GM03348 (cell line): ENCODE measurements at regions not wholly inside any gene's neighbourhood (a gene's known extent, or its start where the extent isn't known, plus 50 kb on each side); places are given as distances from the start of the nearest gene placed in this dataset.
"Not testable (repeated sequence)": the region's sequence is repeated elsewhere in the genome, so short reads cannot be mapped to it uniquely, and the experiment has no call there.

ENCODE experiments used
- DNase-seq: peaks from one replicate; pipeline ENCODE4 v3.0.0; 2012; ENCODE audit warnings: low spot score

GRCh38 chr5:52015760-52016159 is 632.5 kb downstream of the ISL1 start:
- DNase-seq: no peak

- no peak for DNase-seq
Measured at GRCh38 chr5:52017567-52017966, 634.3 kb downstream of the ISL1 start.

- DNase-seq: no peak
Measured at GRCh38 chr5:52024359-52024758, 641.1 kb downstream of the ISL1 start.

GRCh38 chr5:52029836-52030235 is 646.6 kb downstream of the ISL1 start:
- DNase-seq: not testable (repeated sequence)

- DNase-seq: no peak
Measured at GRCh38 chr5:52041842-52042241, 658.6 kb downstream of the ISL1 start.

- no peak for DNase-seq
Measured at GRCh38 chr5:52043137-52043536, 659.9 kb downstream of the ISL1 start.

- no peak for DNase-seq
Measured at GRCh38 chr5:52043543-52043942, 660.3 kb downstream of the ISL1 start.

- no peak for DNase-seq
Measured at GRCh38 chr5:52051759-52052158, 668.5 kb downstream of the ISL1 start.

- no peak for DNase-seq
Measured at GRCh38 chr5:52063186-52063585, 679.9 kb downstream of the ISL1 start.

GRCh38 chr5:52065182-52065581 is 681.9 kb downstream of the ISL1 start:
- DNase-seq: no peak

- DNase-seq: no peak
Measured at GRCh38 chr5:52069997-52070396, 686.7 kb downstream of the ISL1 start.

- DNase-seq: no peak
Measured at GRCh38 chr5:52073993-52074689, 690.9 kb downstream of the ISL1 start.

GRCh38 chr5:52077941-52078815 is 694.9 kb downstream of the ISL1 start:
- no peak for DNase-seq

GRCh38 chr5:52102311-52102710 is 685.4 kb upstream of the ITGA1 start:
- DNase-seq: not testable (repeated sequence)

- no peak for DNase-seq
Measured at GRCh38 chr5:52107210-52107905, 680.4 kb upstream of the ITGA1 start.

GRCh38 chr5:52119768-52120167 is 667.9 kb upstream of the ITGA1 start:
- no peak for DNase-seq

- DNase-seq: no peak
Measured at GRCh38 chr5:52132053-52132452, 655.7 kb upstream of the ITGA1 start.

GRCh38 chr5:52134013-52134650 is 653.6 kb upstream of the ITGA1 start:
- DNase-seq: no peak

GRCh38 chr5:52139888-52140615 is 647.7 kb upstream of the ITGA1 start:
- no peak for DNase-seq

GRCh38 chr5:52148679-52149078 is 639.0 kb upstream of the ITGA1 start:
- no peak for DNase-seq

GRCh38 chr5:52150501-52150900 is 637.2 kb upstream of the ITGA1 start:
- DNase-seq: no peak

- not testable (repeated sequence) for DNase-seq
Measured at GRCh38 chr5:52156809-52157208, 630.9 kb upstream of the ITGA1 start.
